Non-pigmented ciliary epithelial cell (primary cell): ENCODE measurements at regions not wholly inside any gene's neighbourhood (a gene's known extent, or its start where the extent isn't known, plus 50 kb on each side); places are given as distances from the start of the nearest gene placed in this dataset.
"Not testable (repeated sequence)": the region's sequence is repeated elsewhere in the genome, so short reads cannot be mapped to it uniquely, and the experiment has no call there.

ENCODE experiments used
- DNase-seq: peaks from one replicate; pipeline ENCODE4 v3.0.0-alpha.2; 2010; ENCODE audit warnings: low read depth

DNA sequence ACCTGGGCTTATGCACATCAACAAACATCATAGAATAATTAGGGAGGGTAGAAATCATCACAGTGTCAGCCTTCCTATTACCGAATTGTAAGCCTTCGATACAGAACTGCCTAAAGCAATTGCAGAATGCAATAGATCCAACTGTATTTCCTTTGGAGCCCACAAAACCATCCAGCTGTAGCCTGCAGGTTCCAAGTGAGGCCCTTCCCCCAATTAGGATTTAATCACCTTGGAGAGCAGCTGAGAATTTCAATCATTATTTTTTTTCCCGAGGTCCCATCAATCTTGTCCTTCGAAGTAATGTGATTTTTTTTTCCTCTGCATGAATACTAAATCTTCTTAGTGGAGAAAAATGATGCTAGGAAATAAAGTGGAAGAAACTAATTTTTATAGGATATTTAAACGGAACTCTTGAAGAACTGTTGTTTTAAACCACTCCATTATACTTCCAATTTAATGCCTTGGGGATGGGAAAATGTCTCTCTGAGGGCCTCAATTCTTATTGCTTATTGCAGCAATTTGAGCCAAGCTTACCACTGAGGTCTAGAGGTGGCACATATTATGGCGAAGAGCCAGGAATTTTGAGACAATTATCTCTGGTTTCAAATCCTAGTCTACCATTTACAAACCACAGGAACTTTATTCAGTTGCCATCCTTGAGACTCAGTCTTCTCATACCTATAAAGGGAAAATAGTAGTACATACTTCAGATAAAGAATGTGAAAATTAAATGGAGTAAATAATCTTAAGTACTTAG lies 953.4 kb upstream of the IGFBP7 start:
- no peak for DNase-seq

DNA sequence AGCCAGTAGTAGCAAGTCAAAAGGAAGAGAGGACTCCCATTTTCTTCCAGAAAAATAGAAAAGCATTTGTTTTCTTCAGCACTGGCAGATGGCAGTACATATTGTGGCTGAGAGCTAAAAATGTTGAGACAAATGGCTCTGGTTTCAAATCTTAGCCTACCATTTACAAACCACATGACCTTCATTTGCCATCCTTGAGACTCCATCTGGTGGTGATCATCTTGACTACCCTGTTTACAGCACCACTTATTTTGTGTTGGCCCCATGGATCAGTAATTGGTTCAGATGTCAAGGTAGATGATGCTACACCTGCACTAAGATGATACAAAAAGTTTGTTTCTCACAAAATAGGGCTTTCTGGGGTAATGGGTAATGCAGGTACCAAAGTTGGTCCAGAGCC lies 951.8 kb upstream of the IGFBP7 start:
- DNase-seq, result no peak

DNA sequence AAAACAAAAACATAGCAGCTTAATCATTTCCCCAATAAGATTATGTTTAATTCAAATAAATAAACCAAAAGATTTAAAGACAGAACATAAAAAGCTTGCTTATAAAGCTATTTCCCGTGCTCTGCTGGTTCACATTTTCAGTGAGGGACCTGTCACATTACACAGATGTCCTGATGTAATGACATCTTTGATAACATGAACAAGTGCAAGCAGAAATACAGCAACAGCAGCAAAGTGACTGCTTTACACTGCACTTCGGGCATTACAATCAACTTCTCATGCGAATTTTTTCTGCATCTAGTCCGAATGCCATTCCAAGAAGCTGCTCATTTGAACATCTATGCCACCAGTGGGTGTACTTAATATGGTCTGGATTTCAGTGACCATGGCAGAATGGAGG lies 940.3 kb upstream of the IGFBP7 start:
- no peak for DNase-seq

GRCh38 chr4:58048491-58048890 lies 938.3 kb upstream of the IGFBP7 start:
- no peak for DNase-seq

DNA sequence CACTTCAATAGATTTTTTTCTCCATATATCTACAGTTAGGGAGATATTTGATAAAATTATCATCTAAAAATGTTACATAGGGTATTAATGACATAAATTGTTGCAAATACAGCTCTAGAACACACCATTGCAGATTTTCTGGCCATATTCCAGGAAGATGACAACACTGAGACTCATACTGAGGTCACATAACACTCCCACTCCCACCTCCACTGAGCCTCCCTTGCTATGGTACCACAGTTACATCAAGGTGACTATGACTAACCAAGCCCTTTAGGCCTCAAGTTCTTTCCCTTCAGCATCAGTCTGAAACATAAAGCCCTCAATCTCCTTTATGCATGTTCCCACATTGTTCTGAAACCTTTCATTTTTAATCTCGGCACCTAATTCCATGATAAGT lies 932.0 kb upstream of the IGFBP7 start:
- DNase-seq, result no peak

DNA sequence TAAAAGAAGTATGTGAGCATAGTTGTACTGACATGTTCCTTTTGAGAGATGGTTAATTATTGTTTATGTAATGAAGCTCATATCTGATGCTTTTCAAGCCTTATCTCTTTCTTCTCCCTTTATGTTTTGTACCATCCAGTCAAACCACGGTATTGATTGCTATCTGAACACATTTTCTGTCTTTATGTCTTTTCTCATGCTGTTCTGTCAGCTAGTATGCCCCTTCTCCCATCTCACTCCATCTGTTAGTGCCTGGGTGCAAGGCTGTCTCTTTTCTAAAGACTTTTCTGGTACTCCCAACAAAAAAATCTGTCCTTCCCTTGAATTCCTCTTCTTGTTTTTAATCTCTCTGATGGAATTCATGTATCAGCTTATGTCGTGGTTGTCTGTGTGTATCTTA lies 883.8 kb upstream of the IGFBP7 start:
- no peak for DNase-seq

GRCh38 chr4:57989430-57989829 lies 879.2 kb upstream of the IGFBP7 start:
- no peak for DNase-seq

GRCh38 chr4:57985161-57985560 lies 875.0 kb upstream of the IGFBP7 start:
- DNase-seq, result no peak

- DNase-seq, result no peak
Observed at GRCh38 chr4:57981123-57981522, 870.9 kb upstream of the IGFBP7 start.

GRCh38 chr4:57974821-57975220 lies 864.6 kb upstream of the IGFBP7 start:
- no peak for DNase-seq

GRCh38 chr4:57973819-57974218 lies 863.6 kb upstream of the IGFBP7 start:
- DNase-seq, result no peak

DNA sequence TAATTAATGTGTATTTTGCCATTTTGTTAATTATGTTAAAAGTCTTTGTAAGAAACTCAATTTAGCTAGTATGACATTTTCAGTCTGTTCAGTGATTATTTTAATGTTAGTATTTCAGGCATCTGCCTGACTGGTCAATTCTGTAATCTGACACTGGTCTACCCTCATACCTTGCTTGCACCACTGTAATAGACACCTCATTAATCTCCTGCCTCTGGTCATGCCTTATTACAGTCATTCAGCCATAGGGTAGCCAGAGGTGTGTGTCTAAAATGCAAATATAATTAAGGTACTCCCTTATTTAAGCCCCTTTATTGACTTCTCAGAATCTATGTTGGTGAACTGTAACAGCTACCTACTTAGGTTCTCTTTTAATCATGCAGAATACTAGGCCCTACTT lies 861.1 kb upstream of the IGFBP7 start:
- DNase-seq, result no peak

GRCh38 chr4:57966987-57967760 lies 857.0 kb upstream of the IGFBP7 start:
- DNase-seq, result no peak

GRCh38 chr4:57965431-57965830 lies 855.2 kb upstream of the IGFBP7 start:
- not testable (repeated sequence) for DNase-seq

GRCh38 chr4:57945298-57945697 lies 835.1 kb upstream of the IGFBP7 start:
- DNase-seq, result no peak

- no peak for DNase-seq
Observed at GRCh38 chr4:57943682-57944081, 833.5 kb upstream of the IGFBP7 start.

- DNase-seq, result not testable (repeated sequence)
Observed at GRCh38 chr4:57937326-57937725, 827.1 kb upstream of the IGFBP7 start.

GRCh38 chr4:57926311-57926710 lies 816.1 kb upstream of the IGFBP7 start:
- DNase-seq, result no peak

GRCh38 chr4:57924951-57925350 lies 814.8 kb upstream of the IGFBP7 start:
- no peak for DNase-seq

DNA sequence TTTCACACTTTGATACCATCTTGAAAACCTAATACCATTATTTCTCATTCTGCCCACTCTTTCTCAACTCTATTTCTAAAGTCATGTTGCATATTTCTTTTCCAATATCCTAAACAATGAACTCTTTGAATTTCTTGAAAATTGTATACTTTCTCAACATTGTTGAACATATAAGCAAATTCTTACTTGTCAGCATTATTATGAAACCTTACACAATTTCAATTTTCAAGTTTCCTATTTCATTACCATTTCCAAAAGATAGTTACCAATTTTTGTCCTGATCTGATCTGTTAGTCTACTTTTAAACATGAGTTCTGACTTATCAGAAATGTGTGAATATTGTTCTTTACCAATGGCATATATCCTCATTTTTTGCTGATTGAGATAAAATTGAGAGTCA lies 806.3 kb upstream of the IGFBP7 start:
- DNase-seq, result no peak

DNA sequence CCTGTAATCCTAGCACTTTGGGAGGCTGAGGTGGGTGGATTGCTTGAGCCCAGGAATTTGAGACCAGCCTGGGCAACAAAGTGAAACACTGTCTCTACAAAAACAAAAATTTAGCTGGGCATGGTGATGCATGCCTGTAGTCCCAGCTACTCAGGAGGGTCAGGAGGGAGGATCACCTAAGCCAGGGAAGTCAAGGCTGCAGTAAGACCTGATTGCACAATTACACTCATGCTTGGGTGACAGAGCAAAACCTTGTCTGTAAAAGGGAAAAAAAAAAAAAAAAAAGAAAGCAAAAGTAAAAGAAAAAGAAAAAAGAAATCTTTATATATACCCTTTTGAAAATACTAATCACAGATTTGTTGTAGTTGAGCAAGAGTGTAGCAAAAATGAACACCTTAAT lies 801.0 kb upstream of the IGFBP7 start:
- DNase-seq, result no peak

DNA sequence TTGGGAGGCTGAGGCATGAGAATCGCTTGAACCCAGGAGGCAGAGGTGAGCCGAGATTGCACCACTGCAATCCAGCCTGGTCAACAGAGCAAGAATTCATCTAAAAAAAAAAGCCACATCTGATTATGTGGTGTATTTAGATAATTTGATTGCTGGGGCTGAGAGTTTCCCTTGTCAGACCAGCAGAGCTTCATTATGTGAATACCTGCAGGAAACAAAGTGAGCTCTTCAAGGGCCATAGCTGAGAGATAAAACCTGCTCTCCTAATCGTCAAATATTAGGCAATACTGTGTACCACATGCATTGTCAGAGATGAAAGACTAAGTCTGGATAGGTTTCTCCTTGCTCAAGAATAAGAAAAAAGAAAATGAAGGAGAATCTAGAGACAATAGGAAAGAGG lies 800.0 kb upstream of the IGFBP7 start:
- no peak for DNase-seq

DNA sequence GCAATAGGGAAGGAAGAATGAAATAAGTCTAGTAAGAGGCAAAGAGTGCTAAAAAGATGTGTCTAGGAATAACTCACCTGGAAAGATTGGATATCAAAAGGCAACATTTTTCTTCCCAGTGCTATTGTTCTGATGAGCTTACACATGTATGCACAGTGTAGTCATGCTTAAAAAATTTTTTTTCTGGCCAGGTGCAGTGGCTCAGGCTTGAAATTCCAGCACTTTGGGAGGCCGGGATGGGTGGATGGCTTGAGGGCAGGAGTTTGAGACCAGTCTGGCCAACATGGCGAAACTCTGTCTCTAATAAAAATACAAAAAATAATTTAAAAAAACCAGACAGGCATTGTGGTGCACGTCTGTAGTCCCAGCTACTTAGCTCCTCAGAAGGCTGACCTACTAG lies 795.8 kb upstream of the IGFBP7 start:
- DNase-seq, result no peak

DNA sequence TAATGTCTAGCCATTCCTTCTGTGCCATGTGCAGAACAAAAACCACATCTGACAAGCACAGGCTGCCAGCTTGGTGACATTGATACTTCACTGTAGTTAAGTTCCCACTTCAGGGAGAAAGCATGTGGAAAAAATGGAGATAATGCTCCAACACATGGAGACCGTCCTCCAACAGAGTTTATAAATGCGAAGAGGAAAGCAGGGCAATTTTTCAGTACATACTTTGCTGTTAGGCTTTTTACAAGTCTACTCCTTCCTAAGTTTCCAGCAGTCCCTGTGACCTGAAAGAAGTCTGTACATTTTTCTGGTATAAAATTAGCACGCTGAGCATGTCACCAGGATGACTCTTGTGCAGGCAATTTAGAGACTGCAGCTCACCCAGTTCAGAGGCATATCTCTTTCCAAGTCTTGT lies 766.9 kb upstream of the IGFBP7 start:
- DNase-seq, result no peak
